Epithelial cell of esophagus (primary cell): ENCODE measurements at regions not wholly inside any gene's neighbourhood (a gene's known extent, or its start where the extent isn't known, plus 50 kb on each side); places are given as distances from the start of the nearest gene placed in this dataset.
"Not testable (repeated sequence)": the region's sequence is repeated elsewhere in the genome, so short reads cannot be mapped to it uniquely, and the experiment has no call there.

Source experiments
- DNase-seq: peaks from one replicate; pipeline ENCODE4 v3.0.0; 2010; ENCODE audit warnings: low read depth
- H3K4me3 ChIP-seq: 2 replicates; pipeline ENCODE4 v1.5.1; 2011; ENCODE audit warnings: mild to moderate bottlenecking, low read length, control low read depth
- TF ChIP-seq, protein P1 (sequence below): IDR thresholded peaks from 2 replicates; pipeline ENCODE4 v1.5.1; 2011; ENCODE audit warnings: low read depth, mild to moderate bottlenecking, low read length, control low read depth, inconsistent platforms; ENCODE audit not compliant: insufficient read depth; ENCODE audit errors: missing control alignments

- DNase-seq, result peak; percentile 0
- TF ChIP-seq, protein P1, sequence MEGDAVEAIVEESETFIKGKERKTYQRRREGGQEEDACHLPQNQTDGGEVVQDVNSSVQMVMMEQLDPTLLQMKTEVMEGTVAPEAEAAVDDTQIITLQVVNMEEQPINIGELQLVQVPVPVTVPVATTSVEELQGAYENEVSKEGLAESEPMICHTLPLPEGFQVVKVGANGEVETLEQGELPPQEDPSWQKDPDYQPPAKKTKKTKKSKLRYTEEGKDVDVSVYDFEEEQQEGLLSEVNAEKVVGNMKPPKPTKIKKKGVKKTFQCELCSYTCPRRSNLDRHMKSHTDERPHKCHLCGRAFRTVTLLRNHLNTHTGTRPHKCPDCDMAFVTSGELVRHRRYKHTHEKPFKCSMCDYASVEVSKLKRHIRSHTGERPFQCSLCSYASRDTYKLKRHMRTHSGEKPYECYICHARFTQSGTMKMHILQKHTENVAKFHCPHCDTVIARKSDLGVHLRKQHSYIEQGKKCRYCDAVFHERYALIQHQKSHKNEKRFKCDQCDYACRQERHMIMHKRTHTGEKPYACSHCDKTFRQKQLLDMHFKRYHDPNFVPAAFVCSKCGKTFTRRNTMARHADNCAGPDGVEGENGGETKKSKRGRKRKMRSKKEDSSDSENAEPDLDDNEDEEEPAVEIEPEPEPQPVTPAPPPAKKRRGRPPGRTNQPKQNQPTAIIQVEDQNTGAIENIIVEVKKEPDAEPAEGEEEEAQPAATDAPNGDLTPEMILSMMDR, result no peak
- no peak overlapping the region for H3K4me3 ChIP-seq
Measured at GRCh38 chrX:137151403-137151802, 117.6 kb upstream of the GPR101 start.

- TF ChIP-seq, protein P1, result no peak
- no peak for DNase-seq
- no peak overlapping the region for H3K4me3 ChIP-seq
Measured at GRCh38 chrX:137143864-137144263, 110.1 kb upstream of the GPR101 start.

- H3K4me3 ChIP-seq, DNase-seq: not testable (repeated sequence)
Measured at GRCh38 chrX:137122651-137123050, 88.9 kb upstream of the GPR101 start.

- TF ChIP-seq, protein P1, result no peak
- no peak for DNase-seq
- H3K4me3 ChIP-seq, result no peak overlapping the region
Measured at GRCh38 chrX:137119049-137119448, 85.3 kb upstream of the GPR101 start.

GRCh38 chrX:137118536-137118935, 84.7 kb upstream of the GPR101 start:
- no peak overlapping the region for H3K4me3 ChIP-seq
- peak; percentile 47 for DNase-seq
- TF ChIP-seq, protein P1, result no peak

- DNase-seq, result peak; percentile 71
- TF ChIP-seq, protein P1, result no peak
- no peak overlapping the region for H3K4me3 ChIP-seq
Measured at GRCh38 chrX:137118136-137118535, 84.3 kb upstream of the GPR101 start.

GRCh38 chrX:137107877-137108276, 74.1 kb upstream of the GPR101 start:
- not testable (repeated sequence) for H3K4me3 ChIP-seq, DNase-seq

GRCh38 chrX:137101273-137101990, 67.6 kb upstream of the GPR101 start:
- H3K4me3 ChIP-seq, result no peak overlapping the region
- no peak for DNase-seq
- TF ChIP-seq, protein P1, result no peak
